Caco-2 (cell line): ENCODE measurements at regions not wholly inside any gene's neighbourhood (a gene's known extent, or its start where the extent isn't known, plus 50 kb on each side); places are given as distances from the start of the nearest gene placed in this dataset.
"Not testable (repeated sequence)": the region's sequence is repeated elsewhere in the genome, so short reads cannot be mapped to it uniquely, and the experiment has no call there.

Experiments used
- BruUV-seq: library from RNA; stranded (reverse); fragments of 400-500 nt; replicated peaks from 2 replicates; lab custom pipeline; 2021; lab: Mats Ljungman, UMichigan
- CTCF ChIA-PET: fragments of 300-600 bp; sonication (Branson Sonifier 250); formaldehyde crosslinking; loops from one replicate; lab custom pipeline; 2022; ENCODE audit warnings: antibody characterized with exemption; lab: Charles Lee
- POLR2A ChIA-PET: fragments of 300-600 bp; sonication (Branson Sonifier 250); formaldehyde crosslinking; loops from one replicate; lab custom pipeline; 2022; ENCODE audit warnings: antibody characterized with exemption; lab: Charles Lee
- DNase-seq, 2 experiments: peaks; one replicate each; pipeline versions ENCODE4 v3.0.0 to v3.0.0-alpha.2; 2020 to 2022
- H3K27me3 ChIP-seq: replicated peaks from 2 replicates; pipeline ENCODE4 v1.6.0; 2011; ENCODE audit warnings: low read length; ENCODE audit not compliant: control insufficient read depth, insufficient read depth
- H3K36me3 ChIP-seq: 2 replicates; pipeline ENCODE4 v1.5.1; 2011; ENCODE audit warnings: low read length; ENCODE audit not compliant: control insufficient read depth, insufficient read depth
- H3K4me1 ChIP-seq: fragments of 250-450 bp; sonication (Bioruptor Pico); 2 replicates; pipeline ENCODE4 v1.5.1; 2020; ENCODE audit warnings: mild to moderate bottlenecking
- H3K4me3 ChIP-seq: 2 replicates; pipeline ENCODE4 v1.5.1; 2011; ENCODE audit warnings: low read depth, mild to moderate bottlenecking, control low read depth, low read length
- H3K9me3 ChIP-seq: fragments of 250-450 bp; sonication (Bioruptor Pico); 2 replicates; pipeline ENCODE4 v1.5.1; 2020; ENCODE audit warnings: mild to moderate bottlenecking, moderate library complexity
- H3K27ac Mint-ChIP-seq: one replicate; pipeline ENCODE4 v1.8.0; 2022; ENCODE audit warnings: mixed read lengths; ENCODE audit not compliant: unreplicated experiment
- H3K27me3 Mint-ChIP-seq: one replicate; pipeline ENCODE4 v1.8.0; 2022; ENCODE audit warnings: mixed read lengths; ENCODE audit not compliant: insufficient read depth, unreplicated experiment
- H3K36me3 Mint-ChIP-seq: one replicate; pipeline ENCODE4 v1.8.0; 2022; ENCODE audit warnings: mild to moderate bottlenecking, mixed read lengths; ENCODE audit not compliant: insufficient read depth, unreplicated experiment
- H3K4me1 Mint-ChIP-seq: one replicate; pipeline ENCODE4 v1.8.0; 2022; ENCODE audit warnings: low read depth, mixed read lengths; ENCODE audit not compliant: unreplicated experiment
- H3K4me3 Mint-ChIP-seq: one replicate; pipeline ENCODE4 v1.8.0; 2022; ENCODE audit warnings: mild to moderate bottlenecking, moderate library complexity, mixed read lengths; ENCODE audit not compliant: unreplicated experiment
- H3K9me3 Mint-ChIP-seq: one replicate; pipeline ENCODE4 v1.8.0; 2022; ENCODE audit warnings: mixed read lengths; ENCODE audit not compliant: unreplicated experiment
- intact Hi-C: fragments of 100-400 bp; cut with micrococcal nuclease; formaldehyde crosslinking; loops from one replicate; pipeline ENCODE4 v1.10.0; 2022; ENCODE audit not compliant: unreplicated experiment
- TF ChIP-seq, protein P1 (sequence below), 2 experiments: fragments of 200-600 bp in 1 of 2; IDR thresholded peaks; 1 replicate in 1 of 2; 2 replicates in 1 of 2; pipeline versions ENCODE4 v1.5.1 to v1.8.0; 2011 to 2022; ENCODE audit warnings: antibody characterized with exemption in 1 of 2, control low read depth in 1 of 2, inconsistent platforms in 1 of 2, low read depth in 1 of 2, low read length in 1 of 2, mild to moderate bottlenecking in 1 of 2, moderate library complexity in 1 of 2; ENCODE audit not compliant: insufficient read depth in 1 of 2, severe bottlenecking in 1 of 2, unreplicated experiment in 1 of 2

DNA sequence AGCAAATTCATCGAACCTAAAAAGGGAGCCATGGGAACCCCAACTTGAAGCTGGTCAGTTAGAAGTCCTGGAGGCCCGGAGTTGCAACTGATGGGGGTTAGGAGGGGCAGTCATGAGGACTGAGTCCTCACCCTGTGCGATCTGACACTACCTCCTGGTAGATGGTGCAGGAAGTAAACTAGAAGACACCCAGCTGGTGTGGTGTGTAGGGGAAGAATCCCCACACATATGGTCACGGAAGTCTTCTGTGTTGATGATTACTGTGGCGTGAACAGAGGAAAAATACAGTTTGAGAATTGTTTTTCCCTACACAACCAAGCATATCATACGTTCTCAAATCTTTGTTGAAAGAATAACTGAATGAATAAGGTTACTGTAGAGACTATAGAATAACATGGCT is 164.6 kb upstream of the KCTD7 start:
- ChIA-PET POLR2A (no interaction called here), CTCF (no interaction called here)
- H3K27me3 ChIP-seq, result no peaks in the 10 kb centered on the region
- H3K4me3 ChIP-seq, result no peak overlapping the region
- H3K4me1 Mint-ChIP-seq, result no peaks in the 10 kb centered on the region
- DNase-seq, result no peak
- TF ChIP-seq, protein P1, sequence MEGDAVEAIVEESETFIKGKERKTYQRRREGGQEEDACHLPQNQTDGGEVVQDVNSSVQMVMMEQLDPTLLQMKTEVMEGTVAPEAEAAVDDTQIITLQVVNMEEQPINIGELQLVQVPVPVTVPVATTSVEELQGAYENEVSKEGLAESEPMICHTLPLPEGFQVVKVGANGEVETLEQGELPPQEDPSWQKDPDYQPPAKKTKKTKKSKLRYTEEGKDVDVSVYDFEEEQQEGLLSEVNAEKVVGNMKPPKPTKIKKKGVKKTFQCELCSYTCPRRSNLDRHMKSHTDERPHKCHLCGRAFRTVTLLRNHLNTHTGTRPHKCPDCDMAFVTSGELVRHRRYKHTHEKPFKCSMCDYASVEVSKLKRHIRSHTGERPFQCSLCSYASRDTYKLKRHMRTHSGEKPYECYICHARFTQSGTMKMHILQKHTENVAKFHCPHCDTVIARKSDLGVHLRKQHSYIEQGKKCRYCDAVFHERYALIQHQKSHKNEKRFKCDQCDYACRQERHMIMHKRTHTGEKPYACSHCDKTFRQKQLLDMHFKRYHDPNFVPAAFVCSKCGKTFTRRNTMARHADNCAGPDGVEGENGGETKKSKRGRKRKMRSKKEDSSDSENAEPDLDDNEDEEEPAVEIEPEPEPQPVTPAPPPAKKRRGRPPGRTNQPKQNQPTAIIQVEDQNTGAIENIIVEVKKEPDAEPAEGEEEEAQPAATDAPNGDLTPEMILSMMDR (IDR thresholded peaks at IDR 0.05; ENCODE audit: insufficient read depth in 1 of 2, low read depth in 1 of 2, low read length in 1 of 2, severe bottlenecking in 1 of 2, unreplicated experiment in 1 of 2), result no peak
- BruUV-seq, result no TSS peak
- intact Hi-C loops, result no loop called here
- no peak overlapping the region for H3K27ac Mint-ChIP-seq
- H3K27me3 Mint-ChIP-seq, result no peaks in the 10 kb centered on the region
- no peaks in the 10 kb centered on the region for H3K9me3 Mint-ChIP-seq
- H3K9me3 ChIP-seq, result no peaks in the 10 kb centered on the region
- no peaks in the 10 kb centered on the region for H3K36me3 Mint-ChIP-seq
- no peaks in the 10 kb centered on the region for H3K36me3 ChIP-seq
- H3K4me1 ChIP-seq, result no peaks in the 10 kb centered on the region
- no peak overlapping the region for H3K4me3 Mint-ChIP-seq

DNA sequence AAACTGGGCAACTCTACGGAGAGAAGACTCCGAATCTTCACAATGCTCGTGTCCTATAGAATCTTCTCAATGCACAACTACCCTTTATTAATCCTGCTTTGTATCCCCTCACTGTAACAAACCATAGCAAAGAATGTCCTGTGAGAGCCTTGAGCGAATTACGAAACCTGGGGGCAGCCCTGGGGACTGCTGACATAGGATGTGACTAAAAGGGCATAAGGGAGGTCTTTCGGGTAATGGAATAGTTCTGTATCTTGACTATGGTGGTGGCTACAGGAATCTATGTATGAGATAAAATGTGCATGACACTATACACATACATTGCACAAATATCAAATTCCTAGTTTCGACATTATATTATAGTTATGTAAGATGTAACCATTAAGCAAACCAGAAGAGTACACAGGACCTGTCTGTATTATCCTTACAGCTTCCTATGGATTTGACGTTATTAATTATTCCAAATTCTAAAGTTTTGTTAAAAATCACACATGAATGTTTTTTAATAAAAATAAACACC is 162.5 kb upstream of the KCTD7 start:
- TF ChIP-seq, protein P1 (IDR thresholded peaks at IDR 0.05; ENCODE audit: insufficient read depth in 1 of 2, low read depth in 1 of 2, low read length in 1 of 2, severe bottlenecking in 1 of 2, unreplicated experiment in 1 of 2), result no peak
- no peaks in the 10 kb centered on the region for H3K4me1 Mint-ChIP-seq
- H3K9me3 ChIP-seq, result no peaks in the 10 kb centered on the region
- H3K4me3 Mint-ChIP-seq, result no peak overlapping the region
- no peaks in the 10 kb centered on the region for H3K27me3 ChIP-seq
- H3K4me3 ChIP-seq, result no peak overlapping the region
- intact Hi-C loops, result no loop called here
- no peaks in the 10 kb centered on the region for H3K27me3 Mint-ChIP-seq
- POLR2A ChIA-PET, result no interaction called here
- H3K36me3 ChIP-seq, result no peaks in the 10 kb centered on the region
- no peaks in the 10 kb centered on the region for H3K4me1 ChIP-seq
- no peaks in the 10 kb centered on the region for H3K9me3 Mint-ChIP-seq
- no peaks in the 10 kb centered on the region for H3K36me3 Mint-ChIP-seq
- no peak for DNase-seq
- H3K27ac Mint-ChIP-seq, result no peak overlapping the region
- no TSS peak for BruUV-seq
- CTCF ChIA-PET, result no interaction called here

DNA sequence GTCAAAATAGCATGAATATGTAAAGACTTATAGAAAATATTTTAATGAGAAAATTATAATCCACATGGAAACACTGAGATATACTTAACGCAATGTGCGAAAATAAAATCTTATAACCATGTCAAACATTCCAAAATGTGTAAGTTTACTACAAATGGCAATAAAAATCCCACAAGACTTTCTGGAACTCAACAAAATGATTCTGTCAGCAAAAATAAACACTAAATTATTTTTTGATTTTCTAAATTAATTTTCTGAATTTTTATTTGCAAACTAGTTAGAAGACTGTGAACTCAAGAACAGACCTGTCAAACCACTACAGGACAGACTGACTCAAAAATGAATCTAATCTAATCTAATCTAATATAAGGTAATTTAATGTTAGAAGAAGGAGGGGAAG is 160.8 kb upstream of the KCTD7 start:
- Histone ChIP-seq H3K9me3 (no peaks in the 10 kb centered on the region), H3K4me1 (no peaks in the 10 kb centered on the region), H3K4me3 (no peak overlapping the region), H3K36me3 (no peaks in the 10 kb centered on the region), H3K27me3 (no peaks in the 10 kb centered on the region)
- no peak overlapping the region for H3K4me3 Mint-ChIP-seq
- TF ChIP-seq, protein P1 (IDR thresholded peaks at IDR 0.05; ENCODE audit: insufficient read depth in 1 of 2, low read depth in 1 of 2, low read length in 1 of 2, severe bottlenecking in 1 of 2, unreplicated experiment in 1 of 2), result no peak
- H3K27ac Mint-ChIP-seq, result no peak overlapping the region
- no TSS peak for BruUV-seq
- POLR2A ChIA-PET, result no interaction called here
- intact Hi-C loops, result no loop called here
- CTCF ChIA-PET, result no interaction called here
- no peaks in the 10 kb centered on the region for H3K9me3 Mint-ChIP-seq
- H3K36me3 Mint-ChIP-seq, result no peaks in the 10 kb centered on the region
- H3K27me3 Mint-ChIP-seq, result no peaks in the 10 kb centered on the region
- DNase-seq, result no peak
- H3K4me1 Mint-ChIP-seq, result no peaks in the 10 kb centered on the region

DNA sequence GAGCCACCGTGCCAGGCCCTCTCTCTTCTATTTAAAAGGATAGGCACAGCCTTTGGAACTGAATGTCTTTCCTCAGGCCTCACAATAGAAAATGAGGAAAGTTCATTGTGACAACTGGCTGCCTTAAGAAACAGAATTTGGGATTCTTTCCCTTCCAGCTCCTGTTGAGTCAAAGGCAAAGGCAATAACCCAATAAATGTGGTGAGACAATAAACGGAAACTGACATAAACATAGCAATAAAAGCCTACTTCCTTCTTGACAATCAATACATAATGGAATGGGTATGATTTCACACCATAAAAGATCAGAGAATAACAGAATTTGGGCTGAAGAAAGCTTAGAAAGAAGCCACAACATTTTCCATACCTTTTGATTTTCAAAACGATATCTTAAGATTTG is 155.6 kb upstream of the KCTD7 start:
- H3K4me3 ChIP-seq, POLR2A ChIA-PET, H3K27ac Mint-ChIP-seq: not testable (repeated sequence)

More for the DNA sequence above, 155.6 kb upstream of the KCTD7 start:
- H3K36me3 Mint-ChIP-seq, result peaks cover 25% of the 10 kb centered on the region
- H3K4me1 ChIP-seq, H3K36me3 ChIP-seq, H3K4me3 Mint-ChIP-seq, BruUV-seq, H3K4me1 Mint-ChIP-seq, H3K9me3 ChIP-seq, CTCF ChIA-PET, intact Hi-C loops, DNase-seq, H3K9me3 Mint-ChIP-seq, H3K27me3 Mint-ChIP-seq, H3K27me3 ChIP-seq: not testable (repeated sequence)
